K562 (cell line): ENCODE measurements at regions not wholly inside any gene's neighbourhood (a gene's known extent, or its start where the extent isn't known, plus 50 kb on each side); places are given as distances from the start of the nearest gene placed in this dataset.
"Not testable (repeated sequence)": the region's sequence is repeated elsewhere in the genome, so short reads cannot be mapped to it uniquely, and the experiment has no call there.

Experiments used
- ATAC-seq: fragments of 200-7000 bp; cut with Tn5 transposase; 3 replicates; pipeline ENCODE4 v1.9.1; 2020; ENCODE audit warnings: moderate library complexity
- BruUV-seq: library from RNA; stranded (reverse); fragments of 400-500 nt; replicated peaks from 2 replicates; lab custom pipeline; 2021; lab: Mats Ljungman, UMichigan
- CTCF ChIA-PET: fragments of 300-600 bp; formaldehyde crosslinking; extraction: SDS; loops from one replicate; lab custom pipeline; 2021; ENCODE audit warnings: low intra/inter-chr PET ratio; lab: Yijun Ruan, JAX
- POLR2A ChIA-PET: fragments of 300-600, 350-650 bp; sonication (Branson Sonifier 250); formaldehyde crosslinking; extraction: SDS; loops from one replicate; lab custom pipeline; 2021; ENCODE audit warnings: antibody characterized with exemption, inconsistent platforms; lab: Yijun Ruan, JAX
- DNase-seq, 4 experiments: peaks; one replicate each; pipeline versions ENCODE4 v3.0.0 to v3.0.0-alpha.2; 2011 to 2018; ENCODE audit warnings: low spot score in 3 of 4, mixed read lengths in 3 of 4; ENCODE audit errors: extremely low read depth in 1 of 4
- FAIRE-seq: peaks from 2 replicates; lab custom pipeline; 2011; peaks lifted over from hg19 to GRCh38; lab: Jason Lieb, UNC
- H2AFZ ChIP-seq: 2 replicates; pipeline ENCODE4 v1.6.0; 2011; ENCODE audit warnings: low read depth, low read length, control low read depth, inconsistent platforms
- H3K27ac ChIP-seq: fragments of 200-600 bp; 3 replicates; pipeline ENCODE4 v1.8.0; 2011; ENCODE audit warnings: low read depth, mild to moderate bottlenecking, control low read depth, inconsistent platforms, low read length, moderate library complexity, mixed read lengths; ENCODE audit errors: extremely low read depth
- H3K27me3 ChIP-seq, 2 experiments: fragments of 300-600 bp in 1 of 2; 2 replicates in 1 of 2; 3 replicates in 1 of 2; pipeline versions ENCODE4 v1.6.0 to v1.8.0; 2011; ENCODE audit warnings: inconsistent platforms in 2 of 2, low read length in 2 of 2, mild to moderate bottlenecking in 1 of 2, mixed read lengths in 1 of 2, moderate library complexity in 1 of 2; ENCODE audit not compliant: control insufficient read depth in 2 of 2, insufficient read depth in 2 of 2
- H3K36me3 ChIP-seq: fragments of 300-600 bp; 3 replicates; pipeline ENCODE4 v1.8.0; 2011; ENCODE audit warnings: mild to moderate bottlenecking, low read length, inconsistent platforms; ENCODE audit not compliant: control insufficient read depth, insufficient read depth
- H3K4me1 ChIP-seq, 2 experiments: fragments of 200-600 bp in 1 of 2; replicated peaks in 1 of 2; 2 replicates in 1 of 2; 3 replicates in 1 of 2; pipeline versions ENCODE4 v1.5.1 to v1.8.0; 2011; ENCODE audit warnings: inconsistent platforms in 2 of 2, low read length in 2 of 2, mild to moderate bottlenecking in 1 of 2, mixed read lengths in 1 of 2, moderate library complexity in 1 of 2; ENCODE audit not compliant: control insufficient read depth in 2 of 2, insufficient read depth in 2 of 2
- H3K4me2 ChIP-seq: 2 replicates; pipeline ENCODE4 v1.6.1; 2011; ENCODE audit warnings: low read length, control low read depth, inconsistent platforms, mixed read lengths; ENCODE audit not compliant: insufficient read depth
- H3K4me3 ChIP-seq: fragments of 200-600 bp; sonication (generic), shearing (Covaris generic); 2 replicates; pipeline ENCODE4 v1.5.1; 2016; ENCODE audit warnings: control low read depth, inconsistent platforms
- H3K79me2 ChIP-seq: fragments of 200-600 bp; 3 replicates; pipeline ENCODE4 v1.8.0; 2011; ENCODE audit warnings: low read length, inconsistent platforms; ENCODE audit not compliant: control insufficient read depth, insufficient read depth
- H3K9ac ChIP-seq, 2 experiments: 2 replicates each; pipeline versions ENCODE4 v1.6.0 to v1.6.1; 2011; ENCODE audit warnings: low read depth in 2 of 2, low read length in 2 of 2, control low read depth in 1 of 2, inconsistent platforms in 1 of 2, mild to moderate bottlenecking in 1 of 2, mixed read lengths in 1 of 2; ENCODE audit not compliant: insufficient read depth in 1 of 2
- H3K9me1 ChIP-seq: one replicate; pipeline ENCODE4 v1.6.0; 2011; ENCODE audit warnings: inconsistent platforms, mild to moderate bottlenecking, low read length, moderate library complexity; ENCODE audit not compliant: control insufficient read depth, insufficient read depth
- H3K9me3 ChIP-seq: replicated peaks from 2 replicates; pipeline ENCODE4 v1.5.1; 2011; ENCODE audit warnings: low read depth, low read length, inconsistent platforms; ENCODE audit not compliant: control insufficient read depth, insufficient read depth
- H4K20me1 ChIP-seq: replicated peaks from 2 replicates; pipeline ENCODE4 v1.6.1; 2011; ENCODE audit warnings: low read length, inconsistent platforms, mixed read lengths; ENCODE audit not compliant: control insufficient read depth, insufficient read depth
- CEBPB ChIP-seq: fragments of 450-650 bp; IDR thresholded peaks from 2 replicates; pipeline ENCODE4 v1.6.1; 2016; ENCODE audit warnings: missing genetic modification characterization, missing compliant biosample characterization
- CEBPG ChIP-seq, 3 experiments: fragments of 200-800 bp in 1 of 3; sonication (Bioruptor generic) in 1 of 3; sonication (generic) in 1 of 3; formaldehyde crosslinking in 1 of 3; IDR thresholded peaks in 2 of 3; conservative IDR thresholded peaks in 1 of 3; 2 replicates each; pipeline versions ENCODE4 v1.6.1 to v1.8.0; 2016 to 2022; ENCODE audit warnings: missing compliant biosample characterization in 2 of 3, missing genetic modification characterization in 2 of 3, mild to moderate bottlenecking in 1 of 3, missing genetic modification reagents in 1 of 3
- NR2C2 ChIP-seq, 2 experiments: fragments of 200-800 bp in 1 of 2; sonication (Bioruptor generic) in 1 of 2; sonication (generic) in 1 of 2; formaldehyde crosslinking in 1 of 2; IDR thresholded peaks; 2 replicates each; pipeline versions ENCODE4 v1.6.1 to v1.8.0; 2016 to 2022; ENCODE audit warnings: mild to moderate bottlenecking in 1 of 2, missing compliant biosample characterization in 1 of 2, missing genetic modification characterization in 1 of 2, missing genetic modification reagents in 1 of 2
- RFX1 ChIP-seq: fragments of 450-650 bp; IDR thresholded peaks from 2 replicates; pipeline ENCODE4 v1.6.1; 2016; ENCODE audit warnings: mild to moderate bottlenecking, moderate library complexity
- TRIM24 ChIP-seq, 2 experiments: fragments of 450-650 bp; IDR thresholded peaks; 2 replicates each; pipeline ENCODE4 v1.6.1; 2016
- WGBS: fragments of 100-300 bp; shearing (Covaris generic); methylation state at CpG from one replicate; pipeline ENCODE4 v1.1.6; 2016; ENCODE audit warnings: low coverage, mixed read lengths; ENCODE audit not compliant: insufficient coverage; ENCODE audit errors: missing lambda C conversion rate; 5-methylcytosine and 5-hydroxymethylcytosine counted together
- in situ Hi-C: fragments of 300-500 bp; cut with MboI; formaldehyde crosslinking; loops from 4 replicates; pipeline ENCODE4 v1.15.0; 2018; ENCODE audit warnings: inconsistent platforms, mixed read lengths
- intact Hi-C: fragments of 100-400 bp; cut with micrococcal nuclease; formaldehyde crosslinking; loops from 2 replicates; pipeline ENCODE4 v1.14.2; 2022
- TF ChIP-seq, protein P1 (sequence below): fragments of 450-650 bp; IDR thresholded peaks from 2 replicates; pipeline ENCODE4 v1.6.1; 2016; ENCODE audit warnings: missing biosample characterization, missing genetic modification characterization
- TF ChIP-seq, protein P2 (sequence below), 2 experiments: fragments of 450-650 bp in 1 of 2; sonication (generic) in 1 of 2; formaldehyde crosslinking in 1 of 2; IDR thresholded peaks in 1 of 2; conservative IDR thresholded peaks in 1 of 2; 2 replicates each; pipeline versions ENCODE4 v1.6.1 to v1.8.1; 2016 to 2023; ENCODE audit warnings: mild to moderate bottlenecking in 2 of 2, moderate library complexity in 2 of 2, inconsistent platforms in 1 of 2, missing genetic modification reagents in 1 of 2

- H3K27me3 ChIP-seq = no peaks in the 10 kb centered on the region
- intact Hi-C loops (no loop called here), in situ Hi-C loops (no loop called here)
- H3K4me1 ChIP-seq = no peaks in the 10 kb centered on the region; a peak in 1 of 5 replicates
- FAIRE-seq = no peak
- TF ChIP-seq NR2C2 (CRISPR knock-in tag; IDR thresholded peaks at IDR 0.05) (no peak), NR2C2 (tag; IDR thresholded peaks at IDR 0.05) (no peak), RFX1 (peak; percentile 21; the same call in 1 of the 2 replicates)
- TF ChIP-seq, all 486 proteins: peak for 1
- ChIA-PET CTCF (no interaction called here), POLR2A (no interaction called here)
- ATAC-seq (no peak), DNase-seq (no peak)
- no peaks in the 10 kb centered on the region for H3K9me1 ChIP-seq
- no peaks in the 10 kb centered on the region for H4K20me1 ChIP-seq
- 0 out of 3 replicates have a peak, but pooled peaks cover 2% of the 10 kb centered on the region for H3K36me3 ChIP-seq
- no peak overlapping the region for H3K4me2 ChIP-seq
- H3K9ac ChIP-seq = no peak overlapping the region
- peaks cover 23% of the 10 kb centered on the region for H3K79me2 ChIP-seq
- no peak overlapping the region for H3K4me3 ChIP-seq
- BruUV-seq = no TSS peak
- H3K27ac ChIP-seq = no peak overlapping the region
- no peak overlapping the region for H2AFZ ChIP-seq
- WGBS = 40% methylated on average over 2 of the region's 2 CpGs
- no peaks in the 10 kb centered on the region for H3K9me3 ChIP-seq
Measured at GRCh38 chrX:73940893-73941470, 88.5 kb upstream of the XIST start.

GRCh38 chrX:73937843-73938242 is 85.3 kb upstream of the XIST start:
- H3K9me1 ChIP-seq, CTCF ChIA-PET, H3K4me3 ChIP-seq, H3K9me3 ChIP-seq, intact Hi-C loops, BruUV-seq, H3K4me2 ChIP-seq, H2AFZ ChIP-seq, H3K36me3 ChIP-seq, in situ Hi-C loops, H3K9ac ChIP-seq, H3K27ac ChIP-seq, H3K27me3 ChIP-seq, H3K79me2 ChIP-seq, H4K20me1 ChIP-seq, POLR2A ChIA-PET, H3K4me1 ChIP-seq, FAIRE-seq: not testable (repeated sequence)
- WGBS = 25% methylated on average over 2 of the region's 15 CpGs
- ATAC-seq (peak; percentile 55; the same call in 1 of the 3 replicates), DNase-seq (peak in 1 of 4 experiments; percentile 14)
- TF ChIP-seq, protein P1, sequence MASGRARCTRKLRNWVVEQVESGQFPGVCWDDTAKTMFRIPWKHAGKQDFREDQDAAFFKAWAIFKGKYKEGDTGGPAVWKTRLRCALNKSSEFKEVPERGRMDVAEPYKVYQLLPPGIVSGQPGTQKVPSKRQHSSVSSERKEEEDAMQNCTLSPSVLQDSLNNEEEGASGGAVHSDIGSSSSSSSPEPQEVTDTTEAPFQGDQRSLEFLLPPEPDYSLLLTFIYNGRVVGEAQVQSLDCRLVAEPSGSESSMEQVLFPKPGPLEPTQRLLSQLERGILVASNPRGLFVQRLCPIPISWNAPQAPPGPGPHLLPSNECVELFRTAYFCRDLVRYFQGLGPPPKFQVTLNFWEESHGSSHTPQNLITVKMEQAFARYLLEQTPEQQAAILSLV (tag) = peak; percentile 59; the same call in 1 of the 2 replicates
- TF ChIP-seq CEBPG (CRISPR knock-in tag; IDR thresholded peaks at IDR 0.05) = peak; percentile 30; the same call in 1 of the 2 replicates
- peak; percentile 73 to 78 for TF ChIP-seq CEBPG (tag; conservative IDR thresholded peaks at IDR 0.05 in 1 of 2, IDR thresholded peaks at IDR 0.05 in 1 of 2)
- TF ChIP-seq, protein P2, sequence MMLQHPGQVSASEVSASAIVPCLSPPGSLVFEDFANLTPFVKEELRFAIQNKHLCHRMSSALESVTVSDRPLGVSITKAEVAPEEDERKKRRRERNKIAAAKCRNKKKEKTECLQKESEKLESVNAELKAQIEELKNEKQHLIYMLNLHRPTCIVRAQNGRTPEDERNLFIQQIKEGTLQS (IDR thresholded peaks at IDR 0.05) = peak; percentile 35
- TF ChIP-seq, protein P2 (CRISPR knock-in tag; conservative IDR thresholded peaks at IDR 0.05) = not testable (repeated sequence)
- TF ChIP-seq CEBPB (tag) = peak; percentile 92
- peak; percentile 52 to 71; a peak in 3 of 4 replicates for TF ChIP-seq TRIM24 (IDR thresholded peaks at IDR 0.05)
